B cell (primary cell): ENCODE measurements at regions not wholly inside any gene's neighbourhood (a gene's known extent, or its start where the extent isn't known, plus 50 kb on each side); places are given as distances from the start of the nearest gene placed in this dataset.

Experiments
- ATAC-seq: fragments of 200-7000 bp; cut with Tn5 transposase; one replicate; pipeline ENCODE4 v1.10.0; 2021; ENCODE audit warnings: low read depth, mild to moderate bottlenecking, moderate number of reproducible peaks, moderate library complexity
- CTCF ChIA-PET: fragments of 350-600 bp; sonication (Branson Sonifier 250); formaldehyde crosslinking; loops from one replicate; lab custom pipeline; 2021; ENCODE audit warnings: antibody characterized with exemption, inconsistent platforms; lab: Charles Lee
- POLR2A ChIA-PET: fragments of 350-600 bp; sonication (Branson Sonifier 250); formaldehyde crosslinking; loops from one replicate; lab custom pipeline; 2021; ENCODE audit warnings: antibody characterized with exemption; lab: Charles Lee
- DNase-seq: peaks from one replicate; pipeline ENCODE4 v3.0.0; 2013
- H2AFZ ChIP-seq: 2 replicates; pipeline ENCODE4 v1.6.1; 2012; ENCODE audit warnings: mild to moderate bottlenecking, low read depth, low read length; ENCODE audit not compliant: insufficient read depth, poor library complexity, severe bottlenecking
- H3K27ac ChIP-seq, 2 donors: 1 replicate in 1 of 2; 2 replicates in 1 of 2; pipeline ENCODE4 v1.5.1; 2012 to 2013; ENCODE audit warnings: low read length in 2 of 2, mild to moderate bottlenecking in 2 of 2, moderate library complexity in 1 of 2
- H3K27me3 ChIP-seq, 4 experiments: fragments of 200-600 bp in 1 of 4; sonication (generic) in 1 of 4; replicated peaks in 1 of 4; 1 replicate in 2 of 4; 2 replicates in 2 of 4; pipeline versions ENCODE4 v1.6.1 to v1.7.0; 2013 to 2016; ENCODE audit warnings: low read length in 3 of 4, mild to moderate bottlenecking in 2 of 4, mixed read lengths in 1 of 4, moderate library complexity in 1 of 4; ENCODE audit not compliant: insufficient read depth in 4 of 4, control insufficient read depth in 3 of 4; ENCODE audit errors: control extremely low read depth in 1 of 4
- H3K36me3 ChIP-seq, 2 experiments: replicated peaks in 1 of 2; 1 replicate in 1 of 2; 2 replicates in 1 of 2; pipeline versions ENCODE4 v1.6.1 to v1.7.1; 2013; ENCODE audit warnings: low read length in 1 of 2; ENCODE audit not compliant: insufficient read depth in 2 of 2, control insufficient read depth in 1 of 2; ENCODE audit errors: control extremely low read depth in 1 of 2, extremely low read depth in 1 of 2
- H3K4me1 ChIP-seq, 2 donors: fragments of 200-600 bp in 1 of 2; sonication (generic) in 1 of 2; 1 replicate in 1 of 2; 2 replicates in 1 of 2; pipeline versions ENCODE4 v1.5.1 to v1.6.1; 2013 to 2017; ENCODE audit warnings: low read length in 2 of 2; ENCODE audit not compliant: control insufficient read depth in 2 of 2, insufficient read depth in 2 of 2
- H3K4me2 ChIP-seq: replicated peaks from 2 replicates; pipeline ENCODE3; 2012; ENCODE audit warnings: mild to moderate bottlenecking, low read depth, low read length; ENCODE audit not compliant: poor library complexity, severe bottlenecking
- H3K4me3 ChIP-seq, 5 experiments: fragments of 200-600 bp in 1 of 5; sonication (generic) in 1 of 5; 1 replicate in 3 of 5; 2 replicates in 2 of 5; pipeline versions ENCODE4 v1.5.1 to v1.7.0; 2011 to 2016; ENCODE audit warnings: low read length in 4 of 5, mild to moderate bottlenecking in 4 of 5, low read depth in 2 of 5, control low read depth in 1 of 5, moderate library complexity in 1 of 5; ENCODE audit not compliant: insufficient read depth in 1 of 5; ENCODE audit errors: control extremely low read depth in 1 of 5, extremely low read depth in 1 of 5
- H3K79me2 ChIP-seq: fragments of 200-600 bp; sonication (generic); one replicate; pipeline ENCODE4 v1.6.0; 2016; ENCODE audit warnings: low read length; ENCODE audit not compliant: control insufficient read depth, insufficient read depth
- H3K9ac ChIP-seq: fragments of 200-600 bp; sonication (generic); 2 replicates; pipeline ENCODE4 v1.6.1; 2017; ENCODE audit warnings: mild to moderate bottlenecking, low read length, moderate library complexity
- H3K9me3 ChIP-seq, 3 donors: one replicate each; pipeline versions ENCODE4 v1.6.1 to v1.7.1; 2013; ENCODE audit warnings: low read length in 2 of 3; ENCODE audit not compliant: control insufficient read depth in 2 of 3, insufficient read depth in 1 of 3; ENCODE audit errors: control extremely low read depth in 1 of 3
- H4K20me1 ChIP-seq: 2 replicates; pipeline ENCODE4 v1.6.0; 2012; ENCODE audit warnings: mild to moderate bottlenecking, low read length; ENCODE audit not compliant: insufficient read depth, control insufficient read depth, poor library complexity, severe bottlenecking
- H3K27ac Mint-ChIP-seq: one replicate; pipeline ENCODE4 v1.8.0; 2021; ENCODE audit warnings: mixed read lengths
- H3K27me3 Mint-ChIP-seq: one replicate; pipeline ENCODE4 v1.8.0; 2021; ENCODE audit warnings: mixed read lengths
- H3K4me1 Mint-ChIP-seq: one replicate; pipeline ENCODE4 v1.8.0; 2021; ENCODE audit warnings: mixed read lengths
- H3K4me3 Mint-ChIP-seq: one replicate; pipeline ENCODE4 v1.8.0; 2021; ENCODE audit warnings: mixed read lengths
- H3K9me3 Mint-ChIP-seq: one replicate; pipeline ENCODE4 v1.8.0; 2022; ENCODE audit warnings: mixed read lengths; ENCODE audit not compliant: insufficient read depth
- EZH2 ChIP-seq: IDR thresholded peaks from 2 replicates; pipeline ENCODE4 v1.6.1; 2012; ENCODE audit warnings: borderline replicate concordance, low read depth, mild to moderate bottlenecking, moderate library complexity, low read length; ENCODE audit not compliant: insufficient read depth, poor library complexity, severe bottlenecking
- WGBS: methylation state at CpG from one replicate; pipeline ENCODE4 v1.1.5; 2013; ENCODE audit warnings: missing lambda C conversion rate; ENCODE audit not compliant: insufficient coverage; 5-methylcytosine and 5-hydroxymethylcytosine counted together
- intact Hi-C: fragments of 100-400 bp; cut with micrococcal nuclease; formaldehyde crosslinking; loops from one replicate; pipeline ENCODE4 v1.10.0; 2022
- TF ChIP-seq, protein P1 (sequence below): fragments of 200-600 bp; IDR thresholded peaks from one replicate; pipeline ENCODE4 v1.8.0; 2022; ENCODE audit warnings: antibody characterized with exemption, mild to moderate bottlenecking

DNA sequence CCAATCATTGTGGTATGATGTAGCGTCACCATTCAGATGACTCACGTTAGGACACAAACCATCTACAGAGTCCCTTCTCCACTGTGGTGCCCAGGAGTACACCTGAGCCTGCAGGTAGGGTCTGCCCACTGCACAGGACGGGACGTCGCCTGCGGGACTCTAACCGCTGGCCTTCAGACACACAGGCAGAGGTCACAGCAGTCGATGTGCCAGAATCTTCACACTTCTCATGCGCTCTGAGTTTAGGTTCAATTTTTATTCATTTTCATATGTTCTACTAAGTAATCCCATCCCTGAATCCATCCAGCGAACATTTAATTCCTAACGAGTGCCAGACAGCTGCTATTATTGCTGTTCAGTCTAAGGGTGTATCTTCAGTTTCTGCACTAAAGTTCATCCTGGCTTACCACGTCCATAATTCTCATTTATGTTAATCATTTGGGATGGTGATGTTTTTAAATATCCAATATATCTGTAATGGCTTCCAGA is 73.3 kb downstream of the CXCL12 start:
- no peak for TF ChIP-seq EZH2
- TF ChIP-seq, protein P1, sequence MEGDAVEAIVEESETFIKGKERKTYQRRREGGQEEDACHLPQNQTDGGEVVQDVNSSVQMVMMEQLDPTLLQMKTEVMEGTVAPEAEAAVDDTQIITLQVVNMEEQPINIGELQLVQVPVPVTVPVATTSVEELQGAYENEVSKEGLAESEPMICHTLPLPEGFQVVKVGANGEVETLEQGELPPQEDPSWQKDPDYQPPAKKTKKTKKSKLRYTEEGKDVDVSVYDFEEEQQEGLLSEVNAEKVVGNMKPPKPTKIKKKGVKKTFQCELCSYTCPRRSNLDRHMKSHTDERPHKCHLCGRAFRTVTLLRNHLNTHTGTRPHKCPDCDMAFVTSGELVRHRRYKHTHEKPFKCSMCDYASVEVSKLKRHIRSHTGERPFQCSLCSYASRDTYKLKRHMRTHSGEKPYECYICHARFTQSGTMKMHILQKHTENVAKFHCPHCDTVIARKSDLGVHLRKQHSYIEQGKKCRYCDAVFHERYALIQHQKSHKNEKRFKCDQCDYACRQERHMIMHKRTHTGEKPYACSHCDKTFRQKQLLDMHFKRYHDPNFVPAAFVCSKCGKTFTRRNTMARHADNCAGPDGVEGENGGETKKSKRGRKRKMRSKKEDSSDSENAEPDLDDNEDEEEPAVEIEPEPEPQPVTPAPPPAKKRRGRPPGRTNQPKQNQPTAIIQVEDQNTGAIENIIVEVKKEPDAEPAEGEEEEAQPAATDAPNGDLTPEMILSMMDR = no peak
- WGBS = 73% methylated on average over 9 of the region's 12 CpGs
- DNase-seq (no peak), ATAC-seq (no peak)
- peaks cover 0 to 11% (median 1%) of the 10 kb centered on the region in 4 experiments for H3K27me3 ChIP-seq
- Mint-ChIP-seq H3K27ac (no peak overlapping the region), H3K4me1 (peaks cover 6% of the 10 kb centered on the region), H3K9me3 (no peaks in the 10 kb centered on the region), H3K27me3 (peaks cover 21% of the 10 kb centered on the region), H3K4me3 (peak overlapping the region; percentile 33)
- H3K79me2 ChIP-seq = no peaks in the 10 kb centered on the region
- no peaks in the 10 kb centered on the region for H4K20me1 ChIP-seq
- peaks cover 0 to 20% (median 0%) of the 10 kb centered on the region in 3 donors for H3K9me3 ChIP-seq
- peak overlapping the region; percentile 40 for H3K4me2 ChIP-seq
- CTCF ChIA-PET = no interaction called here
- POLR2A ChIA-PET = no interaction called here
- intact Hi-C loops = no loop called here
- H3K4me3 ChIP-seq = no peak overlapping the region
- H3K36me3 ChIP-seq = no peaks in the 10 kb centered on the region
- no peak overlapping the region for H3K27ac ChIP-seq
- H3K9ac ChIP-seq = no peak overlapping the region
- H2AFZ ChIP-seq = no peak overlapping the region
- H3K4me1 ChIP-seq = peaks cover 0 to 7% of the 10 kb centered on the region in 2 donors

DNA sequence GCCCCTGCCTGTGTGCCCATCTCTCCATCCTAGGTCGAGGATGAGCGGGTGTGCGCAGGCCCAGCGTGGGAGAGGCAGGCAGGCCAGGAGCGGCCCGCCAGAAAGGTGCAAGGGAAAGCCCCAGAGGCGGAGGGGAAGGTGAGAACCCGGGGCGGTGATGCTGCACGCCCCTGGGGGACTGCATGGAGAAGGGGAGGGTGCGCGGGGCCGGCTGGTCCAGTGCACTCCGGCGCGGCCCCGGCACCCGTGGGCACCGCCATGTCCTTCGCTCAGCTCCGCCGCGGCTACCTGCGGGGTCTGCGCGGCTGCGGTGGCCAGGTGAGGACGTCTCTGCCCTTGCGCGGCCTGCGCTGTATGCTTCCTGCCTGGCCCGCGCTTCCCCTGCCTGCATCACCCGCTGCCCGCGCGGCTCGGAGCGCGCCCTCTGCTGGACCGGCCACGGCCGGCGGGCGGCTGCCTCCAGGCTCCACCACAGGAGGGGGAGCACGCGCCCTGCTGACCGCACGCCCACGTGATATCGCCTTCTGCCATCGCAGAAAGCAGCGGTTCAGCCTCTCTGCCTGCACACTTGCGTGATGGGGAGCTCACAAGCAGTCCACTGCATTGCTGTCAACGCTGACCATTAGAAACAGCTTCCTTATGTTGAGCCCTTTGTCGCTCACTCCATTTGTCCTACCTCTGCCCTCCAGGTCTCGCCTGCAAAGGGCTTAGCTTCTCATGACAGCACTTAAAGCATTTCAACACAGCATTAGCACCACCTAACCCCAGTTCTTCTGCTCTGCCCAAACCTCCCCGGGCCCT is 73.9 kb downstream of the CXCL12 start:
- H3K36me3 ChIP-seq = no peaks in the 10 kb centered on the region
- peaks cover 21% of the 10 kb centered on the region for H3K27me3 Mint-ChIP-seq
- H3K9ac ChIP-seq = no peak overlapping the region
- peaks cover 0 to 16% (median 0%) of the 10 kb centered on the region in 3 donors for H3K9me3 ChIP-seq
- peaks cover 6% of the 10 kb centered on the region for H3K4me1 Mint-ChIP-seq
- WGBS = 9% methylated on average over 58 of the region's 58 CpGs
- peak overlapping the region in 1 of 5 experiments; percentile 7 for H3K4me3 ChIP-seq
- no peaks in the 10 kb centered on the region for H3K9me3 Mint-ChIP-seq
- H2AFZ ChIP-seq = peak overlapping the region; percentile 22
- DNase-seq (peak; percentile 47), ATAC-seq (peak; percentile 80)
- peaks cover 0 to 7% of the 10 kb centered on the region in 2 donors for H3K4me1 ChIP-seq
- ChIA-PET POLR2A (no interaction called here), CTCF (no interaction called here)
- peaks cover 0 to 11% (median 1%) of the 10 kb centered on the region in 4 experiments for H3K27me3 ChIP-seq
- H4K20me1 ChIP-seq = no peaks in the 10 kb centered on the region
- no peak overlapping the region for H3K27ac Mint-ChIP-seq
- no peak overlapping the region for H3K27ac ChIP-seq
- H3K4me2 ChIP-seq = peak overlapping the region; percentile 40
- H3K4me3 Mint-ChIP-seq = peak overlapping the region; percentile 33
- intact Hi-C loops = no loop called here
- H3K79me2 ChIP-seq = no peaks in the 10 kb centered on the region
- no peak for TF ChIP-seq EZH2
- TF ChIP-seq, protein P1 = peak; percentile 9
